SK-N-SH (cell line): ENCODE measurements at regions not wholly inside any gene's neighbourhood (a gene's known extent, or its start where the extent isn't known, plus 50 kb on each side); places are given as distances from the start of the nearest gene placed in this dataset.

Source experiments
- CTCF ChIP-seq: fragments of 200-600 bp; sonication (generic); IDR thresholded peaks from 2 replicates; pipeline ENCODE4 v1.6.1; 2017; ENCODE audit warnings: antibody characterized with exemption, mild to moderate bottlenecking, moderate library complexity
- ELF1 ChIP-seq: IDR thresholded peaks from 2 replicates; pipeline ENCODE4 v1.4.0; 2012
- EZH2phosphoT487 ChIP-seq: fragments of 200-600 bp; sonication (generic); IDR thresholded peaks from 2 replicates; pipeline ENCODE4 v1.6.1; 2017; ENCODE audit warnings: low read depth, mixed run types, mild to moderate bottlenecking, antibody characterized with exemption, moderate library complexity, borderline replicate concordance
- FOXJ3 ChIP-seq: sonication (generic); formaldehyde crosslinking; IDR thresholded peaks from 2 replicates; pipeline ENCODE4 v1.5.1; 2020; ENCODE audit warnings: mild to moderate bottlenecking, missing genetic modification reagents
- FOXM1 ChIP-seq: IDR thresholded peaks from 2 replicates; pipeline ENCODE4 v1.4.0; 2012; ENCODE audit warnings: low read depth, mild to moderate bottlenecking
- JUND ChIP-seq: IDR thresholded peaks from 2 replicates; pipeline ENCODE4 v1.4.0; 2012
- MAX ChIP-seq: IDR thresholded peaks from 2 replicates; pipeline ENCODE4 v1.4.0; 2012; ENCODE audit warnings: low read depth
- NFIC ChIP-seq: IDR thresholded peaks from 2 replicates; pipeline ENCODE4 v1.4.0; 2012; ENCODE audit warnings: borderline replicate concordance
- POLR2AphosphoS5 ChIP-seq: IDR thresholded peaks from 2 replicates; pipeline ENCODE4 v1.6.1; 2012; ENCODE audit warnings: low read depth, low read length
- REST ChIP-seq: IDR thresholded peaks from 2 replicates; pipeline ENCODE4 v1.6.1; 2012; ENCODE audit warnings: mild to moderate bottlenecking, low read depth, low read length, moderate library complexity
- SIN3A ChIP-seq: IDR thresholded peaks from 2 replicates; pipeline ENCODE4 v1.6.1; 2012; ENCODE audit warnings: low read depth, mild to moderate bottlenecking, low read length, moderate library complexity, borderline replicate concordance
- SMC3 ChIP-seq: IDR thresholded peaks from 2 replicates; pipeline ENCODE4 v1.6.1; 2012; ENCODE audit warnings: low read depth, low read length, improper control_type of control experiment
- TCF12 ChIP-seq: IDR thresholded peaks from 2 replicates; pipeline ENCODE4 v1.4.0; 2012
- TEAD4 ChIP-seq: IDR thresholded peaks from 2 replicates; pipeline ENCODE4 v1.4.0; 2012; ENCODE audit warnings: mild to moderate bottlenecking, borderline replicate concordance; ENCODE audit not compliant: insufficient read depth

GRCh38 chr7:47036909-47037308 is 545.0 kb downstream of the TNS3 start:
- no peak for TF ChIP-seq EZH2phosphoT487
- no peak for TF ChIP-seq SIN3A
- no peak for TF ChIP-seq POLR2AphosphoS5
- no peak for TF ChIP-seq CTCF
- no peak for TF ChIP-seq REST
- TF ChIP-seq FOXM1, result no peak
- TF ChIP-seq TEAD4, result no peak
- TF ChIP-seq ELF1, result no peak
- no peak for TF ChIP-seq JUND
- no peak for TF ChIP-seq MAX
- no peak for TF ChIP-seq FOXJ3 (CRISPR knock-in tag)
- no peak for TF ChIP-seq SMC3
- TF ChIP-seq NFIC, result no peak
- no peak for TF ChIP-seq TCF12
